ENCODE measurements at regions not wholly inside any gene's neighbourhood (a gene's known extent, or its start where the extent isn't known, plus 50 kb on each side); places are given as distances from the start of the nearest gene placed in this dataset.

- ChIA-PET CTCF (no interaction called here), POLR2A (ENCODE audit: unreplicated experiment) (interaction anchor here (0.5 kb wide), 1 partner anchor 172 kb away, joined by 5 read pairs; no protein-coding TSS in a partner anchor)
- Histone ChIP-seq H3K9me3 (ENCODE audit: insufficient read depth, low read depth) (no peaks in the 10 kb centered on the region), H3K4me1 (replicated peaks; ENCODE audit: insufficient read depth) (no peaks in the 10 kb centered on the region), H3K27ac (no peak overlapping the region), H3K79me2 (ENCODE audit: low read depth) (no peaks in the 10 kb centered on the region), H3K36me3 (ENCODE audit: low read depth) (no peaks in the 10 kb centered on the region), H3K27me3 (ENCODE audit: insufficient read depth, low read depth) (peaks cover 71% of the 10 kb centered on the region), H3F3A (ENCODE audit: insufficient read depth, low read depth) (no peaks in the 10 kb centered on the region), H2AFZ (no peak overlapping the region), H4K20me1 (ENCODE audit: insufficient read depth) (no peaks in the 10 kb centered on the region), H3K4me3 (no peak overlapping the region), H3K9me2 (ENCODE audit: insufficient read depth) (no peaks in the 10 kb centered on the region), H3K4me2 (no peak overlapping the region)
- no TSS peak for BruUV-seq (replicated peaks)
- TF ChIP-seq EZH2 (IDR thresholded peaks at IDR 0.05; ENCODE audit: low read depth) (no peak), CTCF (conservative IDR thresholded peaks at IDR 0.05) (no peak)
- intact Hi-C loops (cut with micrococcal nuclease; ENCODE audit: unreplicated experiment) = no loop called here
- DNase-seq = no peak
Observed at GRCh38 chr2:29974086-29974485, 52.7 kb upstream of the ALK start.

GRCh38 chr2:29977284-29977683 lies 55.9 kb upstream of the ALK start:
- no peaks in the 10 kb centered on the region for H4K20me1 ChIP-seq (ENCODE audit: insufficient read depth)
- CTCF ChIA-PET = no interaction called here
- intact Hi-C loops (cut with micrococcal nuclease; ENCODE audit: unreplicated experiment) = no loop called here
- H2AFZ ChIP-seq = no peak overlapping the region
- no peak overlapping the region for H3K4me2 ChIP-seq
- H3K9me2 ChIP-seq (ENCODE audit: insufficient read depth) = no peaks in the 10 kb centered on the region
- H3K27ac ChIP-seq = no peak overlapping the region
- no peak overlapping the region for H3K4me3 ChIP-seq
- H3K36me3 ChIP-seq (ENCODE audit: low read depth) = no peaks in the 10 kb centered on the region
- H3F3A ChIP-seq (ENCODE audit: insufficient read depth, low read depth) = no peaks in the 10 kb centered on the region
- H3K79me2 ChIP-seq (ENCODE audit: low read depth) = no peaks in the 10 kb centered on the region
- no peak for TF ChIP-seq CTCF (conservative IDR thresholded peaks at IDR 0.05)
- no peak for TF ChIP-seq EZH2 (IDR thresholded peaks at IDR 0.05; ENCODE audit: low read depth)
- H3K27me3 ChIP-seq (ENCODE audit: insufficient read depth, low read depth) = peaks cover 56% of the 10 kb centered on the region
- H3K9me3 ChIP-seq (ENCODE audit: insufficient read depth, low read depth) = no peaks in the 10 kb centered on the region
- POLR2A ChIA-PET (ENCODE audit: unreplicated experiment) = no interaction called here
- no peaks in the 10 kb centered on the region for H3K4me1 ChIP-seq (replicated peaks; ENCODE audit: insufficient read depth)
- no peak for DNase-seq
- BruUV-seq (replicated peaks) = no TSS peak

- Histone ChIP-seq H3K36me3 (ENCODE audit: low read depth) (no peaks in the 10 kb centered on the region), H2AFZ (no peak overlapping the region), H3K79me2 (ENCODE audit: low read depth) (no peaks in the 10 kb centered on the region), H3F3A (ENCODE audit: insufficient read depth, low read depth) (no peaks in the 10 kb centered on the region), H3K27ac (no peak overlapping the region), H3K4me2 (no peak overlapping the region), H3K27me3 (ENCODE audit: insufficient read depth, low read depth) (peaks cover 37% of the 10 kb centered on the region), H3K4me1 (replicated peaks; ENCODE audit: insufficient read depth) (no peaks in the 10 kb centered on the region), H3K9me3 (ENCODE audit: insufficient read depth, low read depth) (no peaks in the 10 kb centered on the region), H3K4me3 (no peak overlapping the region), H3K9me2 (ENCODE audit: insufficient read depth) (no peaks in the 10 kb centered on the region), H4K20me1 (ENCODE audit: insufficient read depth) (no peaks in the 10 kb centered on the region)
- ChIA-PET POLR2A (ENCODE audit: unreplicated experiment) (no interaction called here), CTCF (no interaction called here)
- intact Hi-C loops (cut with micrococcal nuclease; ENCODE audit: unreplicated experiment) = no loop called here
- no TSS peak for BruUV-seq (replicated peaks)
- TF ChIP-seq EZH2 (IDR thresholded peaks at IDR 0.05; ENCODE audit: low read depth) (no peak), CTCF (conservative IDR thresholded peaks at IDR 0.05) (no peak)
- no peak for DNase-seq
Observed at GRCh38 chr2:29981402-29981801, 60.0 kb upstream of the ALK start.

Data from PC-9 (cell line).